ENCODE measurements at regions not wholly inside any gene's neighbourhood (a gene's known extent, or its start where the extent isn't known, plus 50 kb on each side); places are given as distances from the start of the nearest gene placed in this dataset.
"Not testable (repeated sequence)": the region's sequence is repeated elsewhere in the genome, so short reads cannot be mapped to it uniquely, and the experiment has no call there.

DNA sequence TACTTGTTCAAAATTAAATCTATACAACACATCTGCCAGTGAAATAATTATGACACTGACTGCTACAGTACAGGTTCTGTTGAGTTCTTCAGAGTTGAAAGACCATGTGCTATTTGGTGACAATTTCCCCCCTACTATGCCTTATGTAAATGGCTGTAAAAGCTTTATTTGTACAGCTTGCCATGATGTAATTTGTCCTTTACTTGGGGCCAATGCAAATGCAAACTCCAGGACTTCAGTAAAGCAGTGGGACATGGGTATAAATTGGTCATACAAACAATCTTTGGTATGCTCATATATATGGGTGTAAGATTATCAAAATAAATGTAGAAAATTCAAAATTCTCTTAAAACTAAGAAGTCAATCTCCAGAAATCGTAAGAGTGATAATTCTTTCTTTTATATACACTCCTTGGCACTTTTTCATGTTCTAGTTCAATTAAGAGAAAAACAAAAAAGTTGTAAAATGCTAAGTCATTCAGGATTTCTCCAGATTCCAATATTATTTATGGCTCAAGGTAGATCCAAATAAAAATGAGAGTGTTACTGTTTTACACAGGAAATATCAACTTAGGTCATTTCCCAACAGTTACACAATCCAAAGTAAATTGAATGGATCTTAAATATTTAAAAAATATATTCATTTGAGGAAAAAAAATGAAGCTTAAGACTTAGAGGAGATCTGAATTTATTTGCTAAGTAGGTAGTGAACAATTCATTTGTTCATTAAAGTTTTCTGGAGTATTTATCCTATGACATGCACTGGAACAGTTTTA is 1310.5 kb upstream of the CITED2 start:
- no peak for DNase-seq

GRCh38 chr6:140677781-140678528 is 1303.5 kb upstream of the CITED2 start:
- no peak for DNase-seq

DNA sequence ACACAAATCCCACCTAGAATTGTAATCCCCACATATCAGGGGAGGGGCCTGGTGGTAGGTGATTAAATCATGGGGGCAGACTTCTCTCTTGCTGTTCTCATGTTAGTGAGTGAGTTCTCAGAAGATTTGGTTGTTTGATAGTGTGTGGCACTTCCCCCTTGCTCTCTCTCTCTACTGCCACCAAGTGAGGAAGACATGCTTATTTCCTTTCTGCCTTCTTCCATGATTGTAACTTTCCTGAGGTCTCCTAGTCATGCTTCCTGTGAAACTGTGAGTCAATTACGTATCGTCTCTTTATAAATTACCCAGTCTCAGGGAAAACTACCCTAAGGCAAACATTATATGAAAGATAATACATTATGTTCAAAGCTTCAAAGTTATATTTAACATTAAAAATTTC is 1297.5 kb upstream of the CITED2 start:
- DNase-seq: no peak

- DNase-seq: no peak
These were observed 1295.6 kb upstream of the CITED2 start for GRCh38 chr6:140670021-140670420.

DNA sequence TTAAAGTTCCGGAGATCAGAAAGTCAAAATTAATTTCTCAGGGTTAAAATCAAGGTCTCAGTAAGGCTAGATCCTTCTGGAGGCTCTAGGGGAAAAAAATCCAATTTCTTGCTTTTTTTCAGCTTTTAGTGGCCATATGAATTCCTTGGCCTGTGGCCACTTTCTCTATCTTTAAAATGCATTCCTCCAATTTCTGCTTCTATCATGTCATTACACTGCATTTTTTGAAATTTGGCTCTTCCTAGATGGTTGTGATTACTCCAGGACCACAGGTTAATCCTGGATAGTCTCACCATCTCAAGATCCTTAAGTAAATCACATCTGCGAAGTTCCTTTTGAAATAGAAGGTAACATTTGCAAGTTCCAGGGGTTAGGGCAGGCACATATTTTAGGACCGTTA is 1294.9 kb upstream of the CITED2 start:
- no peak for DNase-seq

GRCh38 chr6:140663772-140664171 is 1289.3 kb upstream of the CITED2 start:
- no peak for DNase-seq

DNA sequence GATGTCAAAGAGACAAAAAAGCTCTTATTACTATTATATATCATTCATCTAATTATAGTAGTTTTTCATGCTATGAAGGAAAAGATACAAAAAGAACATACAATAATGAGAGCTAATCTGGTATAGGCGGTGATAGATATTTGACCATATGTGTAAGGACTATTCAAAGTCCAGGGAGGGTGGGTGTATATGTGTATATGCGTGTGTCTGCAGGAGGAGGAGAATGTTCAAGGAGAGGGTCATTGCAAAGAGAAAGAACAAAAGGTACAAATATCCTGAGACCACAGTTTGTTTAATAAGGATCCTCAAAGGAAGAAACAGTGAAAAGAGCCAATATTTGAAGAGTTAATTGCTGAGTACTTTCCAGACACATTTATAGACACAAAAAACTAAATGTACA is 1288.6 kb upstream of the CITED2 start:
- no peak for DNase-seq

GRCh38 chr6:140661691-140662090 is 1287.2 kb upstream of the CITED2 start:
- DNase-seq: no peak

GRCh38 chr6:140660295-140660694 is 1285.8 kb upstream of the CITED2 start:
- DNase-seq: no peak

DNA sequence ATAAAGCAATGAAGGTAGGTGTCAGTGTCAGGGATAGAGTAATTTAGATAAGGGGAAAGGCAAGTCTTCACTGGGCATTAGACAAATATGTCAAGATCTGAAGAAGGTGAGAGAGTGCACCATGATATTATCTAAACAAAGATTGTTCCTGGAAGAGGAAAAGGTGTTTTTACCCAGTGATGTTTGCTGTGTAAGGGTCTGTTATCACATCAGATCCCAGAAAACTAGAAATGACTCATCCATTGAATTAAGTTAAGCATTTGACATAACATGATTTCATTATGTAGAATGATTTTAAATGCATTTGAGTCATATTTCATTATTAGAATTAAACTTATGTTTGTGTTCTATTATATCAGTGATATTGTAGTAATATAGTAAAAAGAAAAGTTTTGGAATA is 1279.5 kb upstream of the CITED2 start:
- DNase-seq: no peak

GRCh38 chr6:140653506-140653905 is 1279.1 kb upstream of the CITED2 start:
- no peak for DNase-seq

GRCh38 chr6:140649502-140649901 is 1275.1 kb upstream of the CITED2 start:
- not testable (repeated sequence) for DNase-seq

DNA sequence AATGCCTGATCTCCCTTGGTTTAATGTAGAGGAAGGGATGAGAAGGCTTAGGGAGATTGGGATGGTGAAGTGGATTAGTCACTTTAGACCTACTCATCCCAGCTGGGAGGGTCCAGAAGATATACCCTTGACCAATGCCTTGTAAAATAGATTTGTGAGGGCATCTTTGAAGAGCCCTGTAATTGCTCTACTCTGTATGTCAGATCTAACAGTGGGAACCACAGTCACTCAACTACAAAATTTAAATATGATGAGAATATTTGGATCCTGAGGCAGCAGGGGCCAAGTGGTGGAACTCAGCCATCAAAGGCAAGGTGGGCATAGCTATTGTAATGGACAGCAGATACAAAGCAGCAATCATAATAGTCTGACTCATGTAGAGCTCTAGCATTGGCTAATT is 1272.9 kb upstream of the CITED2 start:
- DNase-seq: not testable (repeated sequence)

DNA sequence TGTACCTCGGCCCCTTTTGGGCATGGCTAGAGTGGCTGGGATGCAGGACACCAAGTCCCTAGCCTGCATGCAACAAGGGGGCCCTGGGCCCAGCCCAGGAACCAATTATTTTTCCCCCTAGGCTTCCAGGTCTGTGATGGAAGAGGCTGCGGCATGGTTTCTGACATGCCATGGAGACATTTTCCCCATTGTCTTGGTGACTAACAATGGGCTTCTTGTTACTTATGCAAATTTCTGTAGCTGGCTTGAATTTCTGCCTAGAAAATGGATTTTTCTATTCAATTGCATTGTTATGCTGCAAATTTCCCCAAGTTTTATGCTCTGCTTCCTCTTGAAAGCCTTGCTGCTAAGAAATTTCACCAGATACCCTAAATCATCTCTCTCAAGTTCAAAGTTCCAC is 1269.6 kb upstream of the CITED2 start:
- no peak for DNase-seq

GRCh38 chr6:140641412-140641811 is 1267.0 kb upstream of the CITED2 start:
- DNase-seq: no peak

GRCh38 chr6:140636908-140637402 is 1262.5 kb upstream of the CITED2 start:
- no peak for DNase-seq

GRCh38 chr6:140636271-140636907 is 1261.9 kb upstream of the CITED2 start:
- DNase-seq: no peak

- no peak for DNase-seq
These were observed 1252.6 kb upstream of the CITED2 start for GRCh38 chr6:140627002-140627401.

- no peak for DNase-seq
These were observed 1249.0 kb upstream of the CITED2 start for GRCh38 chr6:140623498-140623897.

GRCh38 chr6:140620496-140620895 is 1246.0 kb upstream of the CITED2 start:
- no peak for DNase-seq

DNA sequence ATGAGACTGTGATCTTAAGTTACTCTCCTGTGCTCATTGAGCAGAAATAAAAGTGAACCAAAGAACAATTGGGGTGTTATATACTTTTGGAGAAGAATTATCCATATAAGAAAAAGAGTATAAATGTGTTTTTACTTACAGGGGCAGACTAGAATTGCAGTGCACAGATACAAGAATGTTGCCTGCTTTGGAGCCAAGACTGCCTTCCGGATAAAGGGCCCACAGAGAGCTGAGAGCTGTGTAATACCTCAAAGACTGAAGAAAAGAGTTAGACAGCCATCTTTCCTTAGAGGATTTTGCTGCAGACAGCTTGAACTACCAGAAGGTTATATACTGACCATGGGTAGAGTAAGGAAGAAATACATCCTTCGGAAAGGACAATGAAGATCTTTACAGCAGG is 1235.5 kb upstream of the CITED2 start:
- DNase-seq: no peak

DNA sequence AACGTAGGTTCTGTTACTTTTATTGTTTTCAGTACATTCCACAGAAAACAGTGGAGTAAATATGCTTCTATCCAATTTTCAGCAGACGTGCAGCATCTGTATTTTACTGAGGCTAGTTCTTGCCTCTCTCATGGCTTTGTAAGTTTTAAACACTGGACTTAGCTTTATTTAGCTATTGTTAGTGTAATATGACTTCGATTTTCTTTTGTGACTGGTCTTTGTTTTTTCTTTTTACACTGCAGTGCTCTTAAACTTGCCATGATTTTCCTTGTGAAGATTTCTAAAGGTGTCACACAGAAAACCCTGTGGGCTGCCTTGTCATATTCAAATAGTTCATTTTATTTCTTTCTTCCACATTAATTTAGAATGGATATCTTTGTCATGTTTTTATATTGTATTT is 1234.9 kb upstream of the CITED2 start:
- no peak for DNase-seq

DNA sequence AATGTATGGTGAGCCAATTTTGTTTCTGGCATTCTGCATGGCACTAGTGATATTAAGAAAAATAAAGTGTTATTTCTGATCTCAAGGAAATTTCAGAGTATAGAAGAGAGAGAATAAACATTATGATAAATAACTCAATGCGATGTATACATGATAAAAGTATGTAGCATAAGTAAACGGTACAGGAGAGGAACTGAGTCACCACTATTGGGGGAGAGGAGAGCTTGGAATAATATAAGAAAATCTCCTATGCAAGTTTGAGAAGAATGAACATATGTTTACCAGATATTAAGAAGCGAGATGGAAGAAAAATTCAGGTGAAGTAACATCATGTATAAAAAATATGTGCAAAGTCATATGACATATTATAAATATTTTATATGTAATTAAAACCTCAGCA is 1230.3 kb upstream of the CITED2 start:
- DNase-seq: no peak

All from NCI-H1105 treated with DMSO at 0.1 percent for 48 hours (cell line).